GM23338 (cell line): ENCODE measurements at regions not wholly inside any gene's neighbourhood (a gene's known extent, or its start where the extent isn't known, plus 50 kb on each side); places are given as distances from the start of the nearest gene placed in this dataset.
A peak's percentile ranks its signal among the peaks of the same experiment; 100 is the strongest.

Experiments
- ATAC-seq: fragments of 200-7000 bp; cut with Tn5 transposase; 3 replicates; pipeline ENCODE4 v1.9.1; 2020
- DNase-seq: peaks from one replicate; pipeline ENCODE4 v3.0.0-alpha.2; 2015; ENCODE audit warnings: low spot score
- H2AFZ ChIP-seq: fragments of 200-600 bp; sonication (generic); 2 replicates; pipeline ENCODE4 v1.8.0; 2016; ENCODE audit warnings: antibody characterized with exemption, mild to moderate bottlenecking, moderate library complexity
- H3F3A ChIP-seq: fragments of 200-600 bp; sonication (generic); replicated peaks from 2 replicates; pipeline ENCODE4 v1.8.0; 2017; ENCODE audit warnings: antibody characterized with exemption, mixed run types, low read depth
- H3K27ac ChIP-seq: fragments of 200-600 bp; sonication (generic); 2 replicates; pipeline ENCODE4 v1.6.1; 2016; ENCODE audit warnings: low read depth
- H3K27me3 ChIP-seq: fragments of 200-600 bp; sonication (generic); 2 replicates; pipeline ENCODE4 v1.8.0; 2016; ENCODE audit warnings: mild to moderate bottlenecking, mixed run types, moderate library complexity; ENCODE audit not compliant: insufficient read depth
- H3K36me3 ChIP-seq: fragments of 200-600 bp; sonication (generic); 2 replicates; pipeline ENCODE4 v1.8.0; 2016; ENCODE audit warnings: mild to moderate bottlenecking; ENCODE audit not compliant: insufficient read depth
- H3K4me1 ChIP-seq: fragments of 200-600 bp; sonication (generic); 2 replicates; pipeline ENCODE4 v1.8.0; 2016; ENCODE audit warnings: mild to moderate bottlenecking, moderate library complexity; ENCODE audit not compliant: insufficient read depth
- H3K4me2 ChIP-seq: fragments of 200-600 bp; sonication (generic); 2 replicates; pipeline ENCODE4 v1.7.1; 2017; ENCODE audit warnings: mixed run types
- H3K4me3 ChIP-seq: fragments of 200-600 bp; sonication (generic); 2 replicates; pipeline ENCODE4 v1.6.1; 2016; ENCODE audit warnings: mixed run types
- H3K79me2 ChIP-seq: fragments of 200-600 bp; sonication (generic); replicated peaks from 2 replicates; pipeline ENCODE4 v1.8.0; 2017; ENCODE audit warnings: mild to moderate bottlenecking; ENCODE audit not compliant: insufficient read depth
- H3K9me2 ChIP-seq: fragments of 200-600 bp; sonication (generic); 2 replicates; pipeline ENCODE4 v1.8.0; 2017; ENCODE audit not compliant: insufficient read depth
- H4K20me1 ChIP-seq: fragments of 200-600 bp; sonication (generic); replicated peaks from 2 replicates; pipeline ENCODE4 v1.8.0; 2017; ENCODE audit warnings: mild to moderate bottlenecking; ENCODE audit not compliant: insufficient read depth
- H3K27ac Mint-ChIP-seq: 2 replicates; pipeline ENCODE4 v1.8.0; 2020; ENCODE audit warnings: inconsistent platforms, mild to moderate bottlenecking, moderate library complexity, mixed read lengths
- H3K27me3 Mint-ChIP-seq: 3 replicates; pipeline ENCODE4 v1.8.0; 2022; ENCODE audit warnings: low read depth, mild to moderate bottlenecking, moderate library complexity, mixed read lengths, inconsistent platforms; ENCODE audit not compliant: insufficient read depth, poor library complexity
- H3K36me3 Mint-ChIP-seq: 3 replicates; pipeline ENCODE4 v1.8.0; 2021; ENCODE audit warnings: low read depth, mild to moderate bottlenecking, inconsistent platforms, moderate library complexity, mixed read lengths
- H3K4me1 Mint-ChIP-seq: 3 replicates; pipeline ENCODE4 v1.8.0; 2020; ENCODE audit warnings: mild to moderate bottlenecking, inconsistent platforms, mixed read lengths
- H3K4me3 Mint-ChIP-seq: 3 replicates; pipeline ENCODE4 v1.8.0; 2021; ENCODE audit warnings: moderate library complexity, mild to moderate bottlenecking, inconsistent platforms, mixed read lengths
- H3K9me3 Mint-ChIP-seq: 3 replicates; pipeline ENCODE4 v1.8.0; 2020; ENCODE audit warnings: moderate library complexity, mild to moderate bottlenecking, inconsistent platforms, mixed read lengths
- CREB1 ChIP-seq: fragments of 250-450 bp; sonication (Bioruptor Pico); IDR thresholded peaks from 2 replicates; pipeline ENCODE4 v1.5.0; 2020; ENCODE audit warnings: low read depth, mild to moderate bottlenecking, moderate library complexity
- CTCF ChIP-seq, 2 experiments: fragments of 200-600 bp in 1 of 2; sonication (generic) in 1 of 2; conservative IDR thresholded peaks; 2 replicates each; pipeline versions ENCODE4 v1.5.1 to v1.6.1; 2016 to 2017; ENCODE audit warnings: antibody characterized with exemption in 2 of 2, low read depth in 2 of 2, mild to moderate bottlenecking in 2 of 2, moderate library complexity in 1 of 2
- ETS1 ChIP-seq: IDR thresholded peaks from 2 replicates; pipeline ENCODE4 v1.6.1; 2016; ENCODE audit warnings: antibody characterized with exemption
- EZH2 ChIP-seq: fragments of 200-600 bp; sonication (generic); IDR thresholded peaks from one replicate; pipeline ENCODE4 v1.8.0; 2017; ENCODE audit warnings: antibody characterized with exemption, mild to moderate bottlenecking, low read depth; ENCODE audit not compliant: unreplicated experiment
- EZH2phosphoT487 ChIP-seq: fragments of 200-600 bp; sonication (generic); IDR thresholded peaks from one replicate; pipeline ENCODE4 v1.8.1; 2018; ENCODE audit warnings: antibody characterized with exemption; ENCODE audit not compliant: unreplicated experiment
- JUNB ChIP-seq: IDR thresholded peaks from one replicate; pipeline ENCODE4 v1.6.1; 2016; ENCODE audit warnings: antibody characterized with exemption; ENCODE audit not compliant: unreplicated experiment
- NANOG ChIP-seq: IDR thresholded peaks from 2 replicates; pipeline ENCODE4 v1.6.1; 2016; ENCODE audit warnings: antibody characterized with exemption, borderline replicate concordance
- POLR2AphosphoS5 ChIP-seq: IDR thresholded peaks from 2 replicates; pipeline ENCODE4 v1.6.1; 2016; ENCODE audit warnings: antibody characterized with exemption, low read depth
- STAT1 ChIP-seq: IDR thresholded peaks from one replicate; pipeline ENCODE4 v1.6.1; 2016; ENCODE audit warnings: antibody characterized with exemption; ENCODE audit not compliant: unreplicated experiment
- ZNF114 ChIP-seq: fragments of 250-450 bp; sonication (Bioruptor Pico); IDR thresholded peaks from 2 replicates; pipeline ENCODE4 v1.5.0; 2020; ENCODE audit warnings: mild to moderate bottlenecking, moderate library complexity
- ZNF331 ChIP-seq: fragments of 250-450 bp; sonication (Bioruptor Pico); IDR thresholded peaks from 2 replicates; pipeline ENCODE4 v1.5.0; 2020; ENCODE audit warnings: low read depth, mild to moderate bottlenecking, moderate library complexity
- TF ChIP-seq, protein P1 (sequence below): IDR thresholded peaks from one replicate; pipeline ENCODE4 v1.6.1; 2018; ENCODE audit warnings: antibody characterized with exemption; ENCODE audit not compliant: unreplicated experiment
- TF ChIP-seq, protein P2 (sequence below): fragments of 250-450 bp; sonication (Bioruptor Pico); IDR thresholded peaks from 2 replicates; pipeline ENCODE4 v1.5.0; 2020; ENCODE audit warnings: mild to moderate bottlenecking, moderate library complexity

- no peaks in the 10 kb centered on the region for H4K20me1 ChIP-seq
- H3K4me3 ChIP-seq = no peak overlapping the region
- no peak for TF ChIP-seq STAT1
- TF ChIP-seq, protein P1, sequence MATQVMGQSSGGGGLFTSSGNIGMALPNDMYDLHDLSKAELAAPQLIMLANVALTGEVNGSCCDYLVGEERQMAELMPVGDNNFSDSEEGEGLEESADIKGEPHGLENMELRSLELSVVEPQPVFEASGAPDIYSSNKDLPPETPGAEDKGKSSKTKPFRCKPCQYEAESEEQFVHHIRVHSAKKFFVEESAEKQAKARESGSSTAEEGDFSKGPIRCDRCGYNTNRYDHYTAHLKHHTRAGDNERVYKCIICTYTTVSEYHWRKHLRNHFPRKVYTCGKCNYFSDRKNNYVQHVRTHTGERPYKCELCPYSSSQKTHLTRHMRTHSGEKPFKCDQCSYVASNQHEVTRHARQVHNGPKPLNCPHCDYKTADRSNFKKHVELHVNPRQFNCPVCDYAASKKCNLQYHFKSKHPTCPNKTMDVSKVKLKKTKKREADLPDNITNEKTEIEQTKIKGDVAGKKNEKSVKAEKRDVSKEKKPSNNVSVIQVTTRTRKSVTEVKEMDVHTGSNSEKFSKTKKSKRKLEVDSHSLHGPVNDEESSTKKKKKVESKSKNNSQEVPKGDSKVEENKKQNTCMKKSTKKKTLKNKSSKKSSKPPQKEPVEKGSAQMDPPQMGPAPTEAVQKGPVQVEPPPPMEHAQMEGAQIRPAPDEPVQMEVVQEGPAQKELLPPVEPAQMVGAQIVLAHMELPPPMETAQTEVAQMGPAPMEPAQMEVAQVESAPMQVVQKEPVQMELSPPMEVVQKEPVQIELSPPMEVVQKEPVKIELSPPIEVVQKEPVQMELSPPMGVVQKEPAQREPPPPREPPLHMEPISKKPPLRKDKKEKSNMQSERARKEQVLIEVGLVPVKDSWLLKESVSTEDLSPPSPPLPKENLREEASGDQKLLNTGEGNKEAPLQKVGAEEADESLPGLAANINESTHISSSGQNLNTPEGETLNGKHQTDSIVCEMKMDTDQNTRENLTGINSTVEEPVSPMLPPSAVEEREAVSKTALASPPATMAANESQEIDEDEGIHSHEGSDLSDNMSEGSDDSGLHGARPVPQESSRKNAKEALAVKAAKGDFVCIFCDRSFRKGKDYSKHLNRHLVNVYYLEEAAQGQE = no peak
- no peak for TF ChIP-seq ETS1
- TF ChIP-seq CTCF (conservative IDR thresholded peaks at IDR 0.05; ENCODE audit: low read depth in 2 of 2) = no peak
- TF ChIP-seq EZH2 = no peak
- no peak for TF ChIP-seq ZNF331 (CRISPR knock-in tag)
- TF ChIP-seq, protein P2, sequence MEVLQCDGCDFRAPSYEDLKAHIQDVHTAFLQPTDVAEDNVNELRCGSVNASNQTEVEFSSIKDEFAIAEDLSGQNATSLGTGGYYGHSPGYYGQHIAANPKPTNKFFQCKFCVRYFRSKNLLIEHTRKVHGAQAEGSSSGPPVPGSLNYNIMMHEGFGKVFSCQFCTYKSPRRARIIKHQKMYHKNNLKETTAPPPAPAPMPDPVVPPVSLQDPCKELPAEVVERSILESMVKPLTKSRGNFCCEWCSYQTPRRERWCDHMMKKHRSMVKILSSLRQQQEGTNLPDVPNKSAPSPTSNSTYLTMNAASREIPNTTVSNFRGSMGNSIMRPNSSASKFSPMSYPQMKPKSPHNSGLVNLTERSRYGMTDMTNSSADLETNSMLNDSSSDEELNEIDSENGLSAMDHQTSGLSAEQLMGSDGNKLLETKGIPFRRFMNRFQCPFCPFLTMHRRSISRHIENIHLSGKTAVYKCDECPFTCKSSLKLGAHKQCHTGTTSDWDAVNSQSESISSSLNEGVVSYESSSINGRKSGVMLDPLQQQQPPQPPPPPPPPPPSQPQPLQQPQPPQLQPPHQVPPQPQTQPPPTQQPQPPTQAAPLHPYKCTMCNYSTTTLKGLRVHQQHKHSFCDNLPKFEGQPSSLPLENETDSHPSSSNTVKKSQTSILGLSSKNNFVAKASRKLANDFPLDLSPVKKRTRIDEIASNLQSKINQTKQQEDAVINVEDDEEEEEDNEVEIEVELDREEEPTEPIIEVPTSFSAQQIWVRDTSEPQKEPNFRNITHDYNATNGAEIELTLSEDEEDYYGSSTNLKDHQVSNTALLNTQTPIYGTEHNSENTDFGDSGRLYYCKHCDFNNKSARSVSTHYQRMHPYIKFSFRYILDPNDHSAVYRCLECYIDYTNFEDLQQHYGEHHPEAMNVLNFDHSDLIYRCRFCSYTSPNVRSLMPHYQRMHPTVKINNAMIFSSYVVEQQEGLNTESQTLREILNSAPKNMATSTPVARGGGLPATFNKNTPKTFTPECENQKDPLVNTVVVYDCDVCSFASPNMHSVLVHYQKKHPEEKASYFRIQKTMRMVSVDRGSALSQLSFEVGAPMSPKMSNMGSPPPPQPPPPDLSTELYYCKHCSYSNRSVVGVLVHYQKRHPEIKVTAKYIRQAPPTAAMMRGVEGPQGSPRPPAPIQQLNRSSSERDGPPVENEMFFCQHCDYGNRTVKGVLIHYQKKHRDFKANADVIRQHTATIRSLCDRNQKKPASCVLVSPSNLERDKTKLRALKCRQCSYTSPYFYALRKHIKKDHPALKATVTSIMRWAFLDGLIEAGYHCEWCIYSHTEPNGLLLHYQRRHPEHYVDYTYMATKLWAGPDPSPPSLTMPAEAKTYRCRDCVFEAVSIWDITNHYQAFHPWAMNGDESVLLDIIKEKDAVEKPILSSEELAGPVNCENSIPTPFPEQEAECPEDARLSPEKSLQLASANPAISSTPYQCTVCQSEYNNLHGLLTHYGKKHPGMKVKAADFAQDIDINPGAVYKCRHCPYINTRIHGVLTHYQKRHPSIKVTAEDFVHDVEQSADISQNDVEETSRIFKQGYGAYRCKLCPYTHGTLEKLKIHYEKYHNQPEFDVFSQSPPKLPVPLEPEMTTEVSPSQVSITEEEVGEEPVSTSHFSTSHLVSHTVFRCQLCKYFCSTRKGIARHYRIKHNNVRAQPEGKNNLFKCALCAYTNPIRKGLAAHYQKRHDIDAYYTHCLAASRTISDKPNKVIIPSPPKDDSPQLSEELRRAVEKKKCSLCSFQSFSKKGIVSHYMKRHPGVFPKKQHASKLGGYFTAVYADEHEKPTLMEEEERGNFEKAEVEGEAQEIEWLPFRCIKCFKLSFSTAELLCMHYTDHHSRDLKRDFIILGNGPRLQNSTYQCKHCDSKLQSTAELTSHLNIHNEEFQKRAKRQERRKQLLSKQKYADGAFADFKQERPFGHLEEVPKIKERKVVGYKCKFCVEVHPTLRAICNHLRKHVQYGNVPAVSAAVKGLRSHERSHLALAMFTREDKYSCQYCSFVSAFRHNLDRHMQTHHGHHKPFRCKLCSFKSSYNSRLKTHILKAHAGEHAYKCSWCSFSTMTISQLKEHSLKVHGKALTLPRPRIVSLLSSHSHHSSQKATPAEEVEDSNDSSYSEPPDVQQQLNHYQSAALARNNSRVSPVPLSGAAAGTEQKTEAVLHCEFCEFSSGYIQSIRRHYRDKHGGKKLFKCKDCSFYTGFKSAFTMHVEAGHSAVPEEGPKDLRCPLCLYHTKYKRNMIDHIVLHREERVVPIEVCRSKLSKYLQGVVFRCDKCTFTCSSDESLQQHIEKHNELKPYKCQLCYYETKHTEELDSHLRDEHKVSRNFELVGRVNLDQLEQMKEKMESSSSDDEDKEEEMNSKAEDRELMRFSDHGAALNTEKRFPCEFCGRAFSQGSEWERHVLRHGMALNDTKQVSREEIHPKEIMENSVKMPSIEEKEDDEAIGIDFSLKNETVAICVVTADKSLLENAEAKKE (CRISPR knock-in tag) = no peak
- no peak for TF ChIP-seq POLR2AphosphoS5
- TF ChIP-seq ZNF114 (CRISPR knock-in tag) = no peak
- no peak for TF ChIP-seq CREB1 (CRISPR knock-in tag)
- TF ChIP-seq NANOG = no peak
- TF ChIP-seq JUNB = no peak
- no peak for TF ChIP-seq EZH2phosphoT487
- H3K27me3 ChIP-seq = no peaks in the 10 kb centered on the region
- 0 out of 3 replicates have a peak, but pooled peaks cover 2% of the 10 kb centered on the region for H3K4me1 Mint-ChIP-seq
- peak; percentile 23; the same call in 2 of the 3 replicates for ATAC-seq
- H3K9me2 ChIP-seq = peaks cover 7% of the 10 kb centered on the region; the same call in 1 of the 2 replicates
- no peaks in the 10 kb centered on the region for H3K27me3 Mint-ChIP-seq
- no peak overlapping the region for H2AFZ ChIP-seq
- no peaks in the 10 kb centered on the region for H3K36me3 ChIP-seq
- H3K36me3 Mint-ChIP-seq = no peaks in the 10 kb centered on the region
- H3K79me2 ChIP-seq = no peaks in the 10 kb centered on the region
- H3K4me1 ChIP-seq = no peaks in the 10 kb centered on the region
- H3K9me3 Mint-ChIP-seq = no peaks in the 10 kb centered on the region
- H3K27ac Mint-ChIP-seq = no peak overlapping the region
- H3K4me3 Mint-ChIP-seq = no peak overlapping the region
- no peak overlapping the region for H3K4me2 ChIP-seq
- no peaks in the 10 kb centered on the region for H3F3A ChIP-seq
- no peak for DNase-seq
- H3K27ac ChIP-seq = no peak overlapping the region
Observed at GRCh38 chr11:28481616-28482480, 373.7 kb downstream of the METTL15 start.
